ENCODE measurements at regions not wholly inside any gene's neighbourhood (a gene's known extent, or its start where the extent isn't known, plus 50 kb on each side); places are given as distances from the start of the nearest gene placed in this dataset.

DNA sequence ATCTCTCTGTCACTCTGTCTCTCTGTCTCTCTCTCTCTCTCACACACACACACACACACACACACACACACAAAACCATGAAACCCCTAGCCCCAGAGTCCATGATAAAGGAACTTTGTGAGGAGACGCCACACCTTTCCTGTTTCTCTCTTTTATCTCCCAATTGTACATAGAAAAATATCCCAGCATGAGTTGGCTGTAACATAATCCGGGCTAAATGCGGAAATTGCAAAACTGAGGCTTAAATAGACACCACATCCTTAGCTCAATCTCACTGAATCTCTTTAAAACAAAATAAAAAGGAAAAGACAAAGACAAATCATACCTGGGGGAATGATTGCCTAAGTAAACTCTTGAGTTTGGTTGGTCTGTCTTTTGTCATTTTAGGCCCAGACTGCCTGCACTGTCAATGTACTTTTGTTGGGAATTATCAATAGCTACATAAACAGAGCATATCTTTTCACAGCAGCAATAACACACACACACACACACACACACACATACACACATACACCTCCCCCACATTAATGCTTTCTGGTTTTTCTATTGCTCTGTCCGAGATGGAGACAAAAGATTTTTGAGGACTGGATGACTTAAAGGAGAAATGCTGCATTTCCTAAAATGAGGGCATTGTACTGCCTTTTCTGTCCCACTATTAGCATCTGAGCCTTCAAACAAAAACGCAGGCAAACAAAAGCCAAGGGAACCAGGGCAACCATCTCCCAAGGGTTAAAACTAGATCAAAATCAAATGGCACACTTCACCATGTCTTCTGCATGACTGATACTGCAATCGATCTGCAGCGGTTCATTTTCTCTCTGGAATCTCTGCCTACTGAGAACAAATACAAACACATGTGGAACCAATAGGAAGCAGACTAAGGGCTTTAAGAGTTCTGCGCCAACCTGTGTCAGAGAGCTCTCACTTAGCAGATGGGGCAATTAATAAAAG is 321.5 kb downstream of the NFIB start:
- TF ChIP-seq, protein P1, sequence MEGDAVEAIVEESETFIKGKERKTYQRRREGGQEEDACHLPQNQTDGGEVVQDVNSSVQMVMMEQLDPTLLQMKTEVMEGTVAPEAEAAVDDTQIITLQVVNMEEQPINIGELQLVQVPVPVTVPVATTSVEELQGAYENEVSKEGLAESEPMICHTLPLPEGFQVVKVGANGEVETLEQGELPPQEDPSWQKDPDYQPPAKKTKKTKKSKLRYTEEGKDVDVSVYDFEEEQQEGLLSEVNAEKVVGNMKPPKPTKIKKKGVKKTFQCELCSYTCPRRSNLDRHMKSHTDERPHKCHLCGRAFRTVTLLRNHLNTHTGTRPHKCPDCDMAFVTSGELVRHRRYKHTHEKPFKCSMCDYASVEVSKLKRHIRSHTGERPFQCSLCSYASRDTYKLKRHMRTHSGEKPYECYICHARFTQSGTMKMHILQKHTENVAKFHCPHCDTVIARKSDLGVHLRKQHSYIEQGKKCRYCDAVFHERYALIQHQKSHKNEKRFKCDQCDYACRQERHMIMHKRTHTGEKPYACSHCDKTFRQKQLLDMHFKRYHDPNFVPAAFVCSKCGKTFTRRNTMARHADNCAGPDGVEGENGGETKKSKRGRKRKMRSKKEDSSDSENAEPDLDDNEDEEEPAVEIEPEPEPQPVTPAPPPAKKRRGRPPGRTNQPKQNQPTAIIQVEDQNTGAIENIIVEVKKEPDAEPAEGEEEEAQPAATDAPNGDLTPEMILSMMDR (IDR thresholded peaks at IDR 0.05): no peak
- TF ChIP-seq POLR2A (IDR thresholded peaks at IDR 0.05): no peak
- TF ChIP-seq EP300 (IDR thresholded peaks at IDR 0.05): no peak

Data from gastroesophageal sphincter (tissue), 3 donors.